SU-DHL-6 (cell line): ENCODE measurements at regions not wholly inside any gene's neighbourhood (a gene's known extent, or its start where the extent isn't known, plus 50 kb on each side); places are given as distances from the start of the nearest gene placed in this dataset.

Source experiments
- CTCF ChIP-seq: fragments of 200-600 bp; sonication (generic); IDR thresholded peaks from one replicate; pipeline ENCODE4 v1.5.1; 2017; ENCODE audit warnings: antibody characterized with exemption, mild to moderate bottlenecking, low read length, moderate library complexity; ENCODE audit not compliant: insufficient read depth, poor library complexity, severe bottlenecking
- EZH2phosphoT487 ChIP-seq: fragments of 200-600 bp; sonication (generic), shearing (Covaris generic); conservative IDR thresholded peaks from 2 replicates; pipeline ENCODE4 v1.6.1; 2018; ENCODE audit warnings: mild to moderate bottlenecking, antibody characterized with exemption, low read length, moderate library complexity, mixed read lengths

- TF ChIP-seq CTCF (no peak), EZH2phosphoT487 (no peak)
Measured at GRCh38 chr4:138901177-138901576, 114.4 kb upstream of the NOCT start.
